PC-3 (cell line): ENCODE measurements at regions not wholly inside any gene's neighbourhood (a gene's known extent, or its start where the extent isn't known, plus 50 kb on each side); places are given as distances from the start of the nearest gene placed in this dataset.

Experiments
- ATAC-seq: fragments of 200-7000 bp; cut with Tn5 transposase; 2 replicates; pipeline ENCODE4 v1.9.1; 2020; ENCODE audit warnings: mild to moderate bottlenecking, moderate library complexity
- BruUV-seq: library from RNA; stranded (reverse); fragments of 400-500 nt; replicated peaks from 2 replicates; lab custom pipeline; 2021; lab: Mats Ljungman, UMichigan
- CTCF ChIA-PET: fragments of 300-600 bp; sonication (Branson Sonifier 250); formaldehyde crosslinking; loops from one replicate; lab custom pipeline; 2022; ENCODE audit warnings: antibody characterized with exemption; lab: Charles Lee
- POLR2A ChIA-PET: fragments of 300-600 bp; sonication (Branson Sonifier 250); formaldehyde crosslinking; loops from one replicate; lab custom pipeline; 2022; ENCODE audit warnings: antibody characterized with exemption; ENCODE audit not compliant: unreplicated experiment; lab: Charles Lee
- DNase-seq: peaks from one replicate; pipeline ENCODE4 v3.0.0-alpha.2; 2015
- H2AFZ ChIP-seq: fragments of 300-600 bp; sonication (generic); 2 replicates; pipeline ENCODE4 v1.6.0; 2016; ENCODE audit warnings: antibody characterized with exemption, low read length
- H3F3A ChIP-seq: fragments of 300-600 bp; sonication (generic); one replicate; pipeline ENCODE4 v1.6.0; 2017; ENCODE audit warnings: antibody characterized with exemption, low read length, control low read depth, mild to moderate bottlenecking; ENCODE audit not compliant: unreplicated experiment
- H3K27ac ChIP-seq: fragments of 300-600 bp; sonication (generic); 2 replicates; pipeline ENCODE4 v1.5.1; 2016; ENCODE audit warnings: mild to moderate bottlenecking, low read length
- H3K27me3 ChIP-seq: fragments of 300-600 bp; sonication (generic); 2 replicates; pipeline ENCODE4 v1.6.1; 2016; ENCODE audit warnings: low read length, mixed read lengths
- H3K36me3 ChIP-seq: fragments of 300-600 bp; sonication (generic); 2 replicates; pipeline ENCODE4 v1.6.1; 2016; ENCODE audit warnings: low read depth, mixed run types, low read length, mixed read lengths
- H3K4me1 ChIP-seq: fragments of 300-600 bp; sonication (generic); 2 replicates; pipeline ENCODE4 v1.5.1; 2016; ENCODE audit warnings: low read length; ENCODE audit not compliant: insufficient read depth
- H3K4me2 ChIP-seq: fragments of 300-600 bp; sonication (generic); 2 replicates; pipeline ENCODE4 v1.6.0; 2016; ENCODE audit warnings: low read length
- H3K4me3 ChIP-seq: fragments of 300-600 bp; sonication (generic); 2 replicates; pipeline ENCODE4 v1.5.1; 2016; ENCODE audit warnings: mild to moderate bottlenecking, low read length, mixed read lengths
- H3K79me2 ChIP-seq: fragments of 300-600 bp; sonication (generic); 2 replicates; pipeline ENCODE4 v1.6.1; 2017; ENCODE audit warnings: low read length, mixed read lengths
- H3K9ac ChIP-seq: fragments of 300-600 bp; sonication (generic); 2 replicates; pipeline ENCODE4 v1.6.0; 2016; ENCODE audit warnings: mild to moderate bottlenecking, low read length
- H3K9me2 ChIP-seq: fragments of 300-600 bp; sonication (generic); replicated peaks from 2 replicates; pipeline ENCODE4 v1.6.1; 2016; ENCODE audit warnings: mixed run types, low read length, mixed read lengths
- H3K9me3 ChIP-seq: fragments of 300-600 bp; sonication (generic); 2 replicates; pipeline ENCODE4 v1.6.1; 2016; ENCODE audit warnings: low read length, mixed read lengths
- H4K20me1 ChIP-seq: fragments of 300-600 bp; sonication (generic); 2 replicates; pipeline ENCODE4 v1.6.1; 2016; ENCODE audit warnings: low read length, mixed read lengths
- EZH2 ChIP-seq: fragments of 300-600 bp; sonication (generic); IDR thresholded peaks from one replicate; pipeline ENCODE4 v1.6.1; 2017; ENCODE audit warnings: antibody characterized with exemption, mild to moderate bottlenecking, low read length; ENCODE audit not compliant: unreplicated experiment
- EZH2phosphoT487 ChIP-seq: fragments of 300-600 bp; sonication (generic); IDR thresholded peaks from 2 replicates; pipeline ENCODE4 v1.6.1; 2018; ENCODE audit warnings: mild to moderate bottlenecking, antibody characterized with exemption, low read length, borderline replicate concordance
- intact Hi-C: fragments of 100-400 bp; cut with micrococcal nuclease; formaldehyde crosslinking; loops from 2 replicates; pipeline ENCODE4 v1.9.0; 2023
- TF ChIP-seq, protein P1 (sequence below): fragments of 300-600 bp; sonication (generic); conservative IDR thresholded peaks from 2 replicates; pipeline ENCODE4 v1.5.1; 2017; ENCODE audit warnings: antibody characterized with exemption, low read depth, mild to moderate bottlenecking, low read length

DNA sequence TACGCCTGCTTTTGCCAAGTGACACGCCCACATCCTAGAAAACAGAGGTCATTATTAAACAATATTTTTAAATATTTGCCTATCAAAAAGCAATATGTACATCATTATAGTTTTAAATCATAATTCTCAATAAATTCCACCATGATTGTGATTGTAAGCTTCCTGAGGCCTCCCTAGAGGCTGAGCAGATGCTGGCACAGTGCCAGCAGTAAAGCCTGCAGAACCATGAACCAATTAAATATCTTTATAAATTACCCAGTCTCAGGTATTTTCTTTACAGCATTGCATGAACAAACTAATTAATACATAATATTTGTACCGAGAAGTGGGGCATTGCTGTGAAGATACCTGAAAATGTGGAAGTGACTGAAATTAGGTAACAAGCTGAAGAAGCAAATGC lies 174.7 kb upstream of the TMEM196 start:
- Histone ChIP-seq H3F3A (no peaks in the 10 kb centered on the region), H3K9me2 (no peaks in the 10 kb centered on the region), H4K20me1 (no peaks in the 10 kb centered on the region), H3K36me3 (no peaks in the 10 kb centered on the region), H3K27ac (no peak overlapping the region), H3K4me1 (no peaks in the 10 kb centered on the region), H3K79me2 (no peaks in the 10 kb centered on the region), H3K9me3 (no peaks in the 10 kb centered on the region), H3K4me2 (no peak overlapping the region), H3K9ac (no peak overlapping the region), H3K4me3 (no peak overlapping the region), H3K27me3 (no peaks in the 10 kb centered on the region), H2AFZ (no peak overlapping the region)
- TF ChIP-seq, protein P1, sequence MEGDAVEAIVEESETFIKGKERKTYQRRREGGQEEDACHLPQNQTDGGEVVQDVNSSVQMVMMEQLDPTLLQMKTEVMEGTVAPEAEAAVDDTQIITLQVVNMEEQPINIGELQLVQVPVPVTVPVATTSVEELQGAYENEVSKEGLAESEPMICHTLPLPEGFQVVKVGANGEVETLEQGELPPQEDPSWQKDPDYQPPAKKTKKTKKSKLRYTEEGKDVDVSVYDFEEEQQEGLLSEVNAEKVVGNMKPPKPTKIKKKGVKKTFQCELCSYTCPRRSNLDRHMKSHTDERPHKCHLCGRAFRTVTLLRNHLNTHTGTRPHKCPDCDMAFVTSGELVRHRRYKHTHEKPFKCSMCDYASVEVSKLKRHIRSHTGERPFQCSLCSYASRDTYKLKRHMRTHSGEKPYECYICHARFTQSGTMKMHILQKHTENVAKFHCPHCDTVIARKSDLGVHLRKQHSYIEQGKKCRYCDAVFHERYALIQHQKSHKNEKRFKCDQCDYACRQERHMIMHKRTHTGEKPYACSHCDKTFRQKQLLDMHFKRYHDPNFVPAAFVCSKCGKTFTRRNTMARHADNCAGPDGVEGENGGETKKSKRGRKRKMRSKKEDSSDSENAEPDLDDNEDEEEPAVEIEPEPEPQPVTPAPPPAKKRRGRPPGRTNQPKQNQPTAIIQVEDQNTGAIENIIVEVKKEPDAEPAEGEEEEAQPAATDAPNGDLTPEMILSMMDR = no peak
- TF ChIP-seq EZH2 (no peak), EZH2phosphoT487 (no peak)
- BruUV-seq = no TSS peak
- intact Hi-C loops = no loop called here
- CTCF ChIA-PET = no interaction called here
- DNase-seq (no peak), ATAC-seq (no peak)
- POLR2A ChIA-PET = no interaction called here

DNA sequence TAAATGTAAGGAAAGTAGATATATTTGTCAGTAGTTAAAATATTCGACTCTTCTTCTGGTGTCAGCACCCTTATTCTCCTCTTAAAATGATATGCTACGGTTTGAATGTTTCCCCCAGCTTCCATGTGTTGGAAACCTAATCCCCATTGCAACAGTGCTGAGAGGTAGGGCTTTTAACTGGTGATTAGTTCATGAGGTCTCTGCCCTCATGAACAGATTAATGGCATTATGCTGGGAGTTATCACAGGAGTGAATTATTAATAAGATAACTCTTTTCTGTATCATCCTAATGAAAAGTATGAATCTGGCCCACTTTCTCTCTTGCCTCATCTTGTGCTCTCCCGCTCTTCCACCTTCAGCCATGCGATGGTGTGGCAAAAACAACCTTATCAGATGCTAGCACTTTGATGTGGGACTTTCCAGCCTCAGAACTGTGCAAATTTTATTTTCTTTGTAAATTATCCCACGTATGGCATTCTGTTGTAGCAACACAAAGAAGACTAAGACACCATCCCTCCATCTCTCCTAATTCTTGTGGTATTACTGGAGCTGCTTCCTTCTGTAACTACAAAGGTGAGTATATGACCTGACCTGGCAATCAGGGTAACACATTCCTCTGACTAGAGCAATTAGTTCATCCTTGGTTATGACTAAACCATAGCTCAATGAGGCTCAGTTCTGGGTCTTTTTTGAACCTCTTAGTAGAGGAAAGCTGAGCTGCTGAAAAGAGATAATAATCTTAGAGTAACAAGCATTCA lies 171.1 kb upstream of the TMEM196 start:
- Histone ChIP-seq H3F3A (no peaks in the 10 kb centered on the region), H3K4me2 (no peak overlapping the region), H3K4me3 (no peak overlapping the region), H3K9me3 (no peaks in the 10 kb centered on the region), H3K27me3 (no peaks in the 10 kb centered on the region), H2AFZ (no peak overlapping the region), H3K9me2 (no peaks in the 10 kb centered on the region), H3K4me1 (peaks cover 3% of the 10 kb centered on the region), H3K79me2 (no peaks in the 10 kb centered on the region), H3K27ac (no peak overlapping the region), H3K36me3 (no peaks in the 10 kb centered on the region), H4K20me1 (no peaks in the 10 kb centered on the region), H3K9ac (no peak overlapping the region)
- ChIA-PET POLR2A (no interaction called here), CTCF (no interaction called here)
- no TSS peak for BruUV-seq
- TF ChIP-seq EZH2 = no peak
- TF ChIP-seq, protein P1 = no peak
- TF ChIP-seq EZH2phosphoT487 = no peak
- intact Hi-C loops = no loop called here
- no peak for ATAC-seq
- DNase-seq = no peak

DNA sequence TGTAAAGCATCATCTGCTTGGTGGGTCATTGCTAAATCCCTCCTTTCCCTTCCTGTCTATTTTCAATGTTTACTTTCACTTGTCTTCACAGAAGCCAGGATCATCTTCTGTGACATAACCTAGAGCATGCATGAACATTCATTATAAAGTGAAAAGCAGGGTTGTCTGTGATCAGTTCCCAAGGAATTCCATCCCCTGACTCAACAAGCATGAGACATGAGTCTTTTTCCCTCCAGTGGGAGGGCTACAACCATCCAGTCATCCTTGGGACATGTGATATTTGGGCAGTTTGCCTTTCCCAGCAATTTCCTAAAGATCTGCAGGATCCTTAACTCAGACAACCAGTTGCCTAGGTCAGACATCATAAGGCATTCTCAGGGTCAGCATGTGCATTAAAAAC lies 166.3 kb upstream of the TMEM196 start:
- H2AFZ ChIP-seq = no peak overlapping the region
- no peaks in the 10 kb centered on the region for H3F3A ChIP-seq
- peaks cover 6% of the 10 kb centered on the region for H3K4me1 ChIP-seq
- H4K20me1 ChIP-seq = no peaks in the 10 kb centered on the region
- BruUV-seq = no TSS peak
- H3K9ac ChIP-seq = no peak overlapping the region
- ChIA-PET CTCF (no interaction called here), POLR2A (no interaction called here)
- DNase-seq (peak; percentile 70), ATAC-seq (peak; percentile 33; the same call in 1 of the 2 replicates)
- no peak overlapping the region for H3K4me2 ChIP-seq
- H3K9me2 ChIP-seq = no peaks in the 10 kb centered on the region
- no peaks in the 10 kb centered on the region for H3K27me3 ChIP-seq
- no peak overlapping the region for H3K4me3 ChIP-seq
- TF ChIP-seq EZH2 (no peak), EZH2phosphoT487 (no peak)
- TF ChIP-seq, protein P1 = no peak
- H3K36me3 ChIP-seq = no peaks in the 10 kb centered on the region
- H3K27ac ChIP-seq = peak overlapping the region; percentile 4
- no peaks in the 10 kb centered on the region for H3K9me3 ChIP-seq
- H3K79me2 ChIP-seq = no peaks in the 10 kb centered on the region
- intact Hi-C loops = no loop called here
